K562 (cell line): ENCODE measurements at regions not wholly inside any gene's neighbourhood (a gene's known extent, or its start where the extent isn't known, plus 50 kb on each side); places are given as distances from the start of the nearest gene placed in this dataset.

ENCODE experiments used
- ESRRA ChIP-seq: fragments of 450-650 bp; IDR thresholded peaks from 2 replicates; pipeline ENCODE4 v1.6.1; 2014; ENCODE audit warnings: low read depth, mild to moderate bottlenecking, moderate library complexity, borderline replicate concordance
- EZH2 ChIP-seq: IDR thresholded peaks from 2 replicates; pipeline ENCODE4 v1.6.1; 2012; ENCODE audit warnings: low read depth, mild to moderate bottlenecking, inconsistent platforms, low read length, borderline replicate concordance
- MAZ ChIP-seq, 2 experiments: fragments of 450-650 bp in 1 of 2; sonication (generic) in 1 of 2; formaldehyde crosslinking; IDR thresholded peaks in 1 of 2; conservative IDR thresholded peaks in 1 of 2; 2 replicates each; pipeline versions ENCODE4 v1.4.0 to v1.5.0; 2020; ENCODE audit warnings: mild to moderate bottlenecking in 1 of 2, missing genetic modification reagents in 1 of 2
- PHF8 ChIP-seq: fragments of 200-600 bp; sonication (generic); IDR thresholded peaks from 2 replicates; pipeline ENCODE4 v1.6.1; 2012; ENCODE audit warnings: mixed run types, mild to moderate bottlenecking, inconsistent platforms, low read length, moderate library complexity, borderline replicate concordance
- SMC3 ChIP-seq: conservative IDR thresholded peaks from 2 replicates; pipeline ENCODE4 v1.6.1; 2011; ENCODE audit warnings: low read depth, low read length, improper control_type of control experiment; ENCODE audit not compliant: insufficient read depth
- STAT5B ChIP-seq: fragments of 250-450 bp; sonication (Bioruptor Pico); IDR thresholded peaks from 2 replicates; pipeline ENCODE4 v1.8.0; 2021; ENCODE audit warnings: mild to moderate bottlenecking, inconsistent platforms
- TBP ChIP-seq: optimal IDR thresholded peaks from 2 replicates; pipeline ENCODE3; 2011; ENCODE audit warnings: low read depth, low read length, improper control_type of control experiment
- USF1 ChIP-seq: sonication (generic); formaldehyde crosslinking; IDR thresholded peaks from 2 replicates; pipeline ENCODE4 v1.9.0; 2022; ENCODE audit warnings: mild to moderate bottlenecking, missing genetic modification reagents
- ZFX ChIP-seq: sonication (generic); formaldehyde crosslinking; IDR thresholded peaks from 2 replicates; pipeline ENCODE4 v1.8.0; 2022; ENCODE audit warnings: mild to moderate bottlenecking, missing genetic modification reagents, moderate library complexity
- ZNF311 ChIP-seq: fragments of 250-450 bp; sonication (Bioruptor Pico); IDR thresholded peaks from 2 replicates; pipeline ENCODE4 v1.4.0; 2020; ENCODE audit warnings: mild to moderate bottlenecking, moderate library complexity
- ZNF707 ChIP-seq: fragments of 250-450 bp; sonication (Bioruptor Pico); conservative IDR thresholded peaks from 2 replicates; pipeline ENCODE4 v1.8.0; 2022; ENCODE audit warnings: inconsistent platforms, mild to moderate bottlenecking, moderate library complexity
- TF ChIP-seq, protein P1 (sequence below), 3 experiments: IDR thresholded peaks in 2 of 3; conservative IDR thresholded peaks in 1 of 3; 2 replicates each; pipeline ENCODE4 v1.5.1; 2011 to 2012; ENCODE audit warnings: low read length in 3 of 3, mild to moderate bottlenecking in 3 of 3, control low read depth in 2 of 3, improper control_type of control experiment in 1 of 3, inconsistent platforms in 1 of 3, low read depth in 1 of 3, mixed read lengths in 1 of 3, moderate library complexity in 1 of 3; ENCODE audit not compliant: insufficient read depth in 2 of 3
- TF ChIP-seq, protein P2 (sequence below), 2 experiments: IDR thresholded peaks in 1 of 2; conservative IDR thresholded peaks in 1 of 2; 2 replicates each; pipeline ENCODE4 v1.6.1; 2016; ENCODE audit warnings: low read depth in 2 of 2, mild to moderate bottlenecking in 1 of 2, missing compliant biosample characterization in 1 of 2, missing genetic modification characterization in 1 of 2, moderate library complexity in 1 of 2
- TF ChIP-seq, protein P3 (sequence below): fragments of 250-450 bp; sonication (Bioruptor Pico); IDR thresholded peaks from 2 replicates; pipeline ENCODE4 v1.4.0; 2020; ENCODE audit warnings: mild to moderate bottlenecking, moderate library complexity, borderline replicate concordance

- TF ChIP-seq STAT5B, result no peak
- TF ChIP-seq SMC3, result no peak
- TF ChIP-seq, protein P1, sequence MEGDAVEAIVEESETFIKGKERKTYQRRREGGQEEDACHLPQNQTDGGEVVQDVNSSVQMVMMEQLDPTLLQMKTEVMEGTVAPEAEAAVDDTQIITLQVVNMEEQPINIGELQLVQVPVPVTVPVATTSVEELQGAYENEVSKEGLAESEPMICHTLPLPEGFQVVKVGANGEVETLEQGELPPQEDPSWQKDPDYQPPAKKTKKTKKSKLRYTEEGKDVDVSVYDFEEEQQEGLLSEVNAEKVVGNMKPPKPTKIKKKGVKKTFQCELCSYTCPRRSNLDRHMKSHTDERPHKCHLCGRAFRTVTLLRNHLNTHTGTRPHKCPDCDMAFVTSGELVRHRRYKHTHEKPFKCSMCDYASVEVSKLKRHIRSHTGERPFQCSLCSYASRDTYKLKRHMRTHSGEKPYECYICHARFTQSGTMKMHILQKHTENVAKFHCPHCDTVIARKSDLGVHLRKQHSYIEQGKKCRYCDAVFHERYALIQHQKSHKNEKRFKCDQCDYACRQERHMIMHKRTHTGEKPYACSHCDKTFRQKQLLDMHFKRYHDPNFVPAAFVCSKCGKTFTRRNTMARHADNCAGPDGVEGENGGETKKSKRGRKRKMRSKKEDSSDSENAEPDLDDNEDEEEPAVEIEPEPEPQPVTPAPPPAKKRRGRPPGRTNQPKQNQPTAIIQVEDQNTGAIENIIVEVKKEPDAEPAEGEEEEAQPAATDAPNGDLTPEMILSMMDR (IDR thresholded peaks at IDR 0.05 in 2 of 3, conservative IDR thresholded peaks at IDR 0.05 in 1 of 3; ENCODE audit: insufficient read depth in 2 of 3, low read depth in 1 of 3, low read length in 3 of 3), result no peak
- no peak for TF ChIP-seq TBP
- no peak for TF ChIP-seq ZNF311 (CRISPR knock-in tag)
- no peak for TF ChIP-seq ZNF707 (CRISPR knock-in tag)
- TF ChIP-seq ESRRA, result no peak
- TF ChIP-seq USF1 (CRISPR knock-in tag), result no peak
- no peak for TF ChIP-seq EZH2
- TF ChIP-seq ZFX, result no peak
- TF ChIP-seq PHF8, result no peak
- TF ChIP-seq MAZ (CRISPR knock-in tag; conservative IDR thresholded peaks at IDR 0.05 in 1 of 2, IDR thresholded peaks at IDR 0.05 in 1 of 2), result no peak
- TF ChIP-seq, protein P2, sequence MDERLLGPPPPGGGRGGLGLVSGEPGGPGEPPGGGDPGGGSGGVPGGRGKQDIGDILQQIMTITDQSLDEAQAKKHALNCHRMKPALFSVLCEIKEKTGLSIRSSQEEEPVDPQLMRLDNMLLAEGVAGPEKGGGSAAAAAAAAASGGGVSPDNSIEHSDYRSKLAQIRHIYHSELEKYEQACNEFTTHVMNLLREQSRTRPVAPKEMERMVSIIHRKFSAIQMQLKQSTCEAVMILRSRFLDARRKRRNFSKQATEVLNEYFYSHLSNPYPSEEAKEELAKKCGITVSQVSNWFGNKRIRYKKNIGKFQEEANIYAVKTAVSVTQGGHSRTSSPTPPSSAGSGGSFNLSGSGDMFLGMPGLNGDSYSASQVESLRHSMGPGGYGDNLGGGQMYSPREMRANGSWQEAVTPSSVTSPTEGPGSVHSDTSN (CRISPR knock-in tag; IDR thresholded peaks at IDR 0.05; ENCODE audit: low read depth), result no peak
- TF ChIP-seq, protein P2 (tag; conservative IDR thresholded peaks at IDR 0.05; ENCODE audit: low read depth), result no peak
- TF ChIP-seq, protein P3, sequence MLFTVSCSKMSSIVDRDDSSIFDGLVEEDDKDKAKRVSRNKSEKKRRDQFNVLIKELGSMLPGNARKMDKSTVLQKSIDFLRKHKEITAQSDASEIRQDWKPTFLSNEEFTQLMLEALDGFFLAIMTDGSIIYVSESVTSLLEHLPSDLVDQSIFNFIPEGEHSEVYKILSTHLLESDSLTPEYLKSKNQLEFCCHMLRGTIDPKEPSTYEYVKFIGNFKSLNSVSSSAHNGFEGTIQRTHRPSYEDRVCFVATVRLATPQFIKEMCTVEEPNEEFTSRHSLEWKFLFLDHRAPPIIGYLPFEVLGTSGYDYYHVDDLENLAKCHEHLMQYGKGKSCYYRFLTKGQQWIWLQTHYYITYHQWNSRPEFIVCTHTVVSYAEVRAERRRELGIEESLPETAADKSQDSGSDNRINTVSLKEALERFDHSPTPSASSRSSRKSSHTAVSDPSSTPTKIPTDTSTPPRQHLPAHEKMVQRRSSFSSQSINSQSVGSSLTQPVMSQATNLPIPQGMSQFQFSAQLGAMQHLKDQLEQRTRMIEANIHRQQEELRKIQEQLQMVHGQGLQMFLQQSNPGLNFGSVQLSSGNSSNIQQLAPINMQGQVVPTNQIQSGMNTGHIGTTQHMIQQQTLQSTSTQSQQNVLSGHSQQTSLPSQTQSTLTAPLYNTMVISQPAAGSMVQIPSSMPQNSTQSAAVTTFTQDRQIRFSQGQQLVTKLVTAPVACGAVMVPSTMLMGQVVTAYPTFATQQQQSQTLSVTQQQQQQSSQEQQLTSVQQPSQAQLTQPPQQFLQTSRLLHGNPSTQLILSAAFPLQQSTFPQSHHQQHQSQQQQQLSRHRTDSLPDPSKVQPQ, result no peak
Measured at GRCh38 chr2:57509189-57509588, 537.4 kb upstream of the VRK2 start.
